ENCODE measurements at regions not wholly inside any gene's neighbourhood (a gene's known extent, or its start where the extent isn't known, plus 50 kb on each side); places are given as distances from the start of the nearest gene placed in this dataset.

DNA sequence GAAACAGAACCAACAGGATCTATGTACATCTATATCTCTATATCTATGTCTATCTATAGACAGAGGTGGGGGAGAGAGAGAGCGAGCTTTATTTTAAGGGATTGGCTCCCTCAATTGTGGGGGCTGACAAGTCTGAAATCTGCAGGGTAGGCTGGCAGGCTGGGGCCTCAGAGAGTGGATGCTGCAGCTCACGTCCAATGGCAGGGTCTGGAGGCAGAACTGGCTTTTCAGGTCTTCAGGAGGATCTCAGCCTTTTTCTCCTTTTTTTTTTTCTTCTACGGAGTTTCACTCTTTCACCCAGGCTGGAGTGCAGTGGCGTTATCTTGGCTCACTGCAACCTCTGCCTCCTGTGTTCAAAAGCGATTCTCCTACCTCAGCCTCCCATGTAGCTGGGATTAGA lies 77.2 kb downstream of the ARL4C start:
- Histone ChIP-seq H3K27me3 (no peaks in the 10 kb centered on the region), H3K27ac (no peak overlapping the region), H3K4me1 (no peaks in the 10 kb centered on the region), H3K4me3 (replicated peaks in 1 of 3) (no peak overlapping the region), H3K36me3 (no peaks in the 10 kb centered on the region), H3K9me3 (no peaks in the 10 kb centered on the region)
- no peak for DNase-seq
- TF ChIP-seq CTCF (IDR thresholded peaks at IDR 0.05) (no peak), POLR2A (IDR thresholded peaks at IDR 0.05) (no peak)
- intact Hi-C loops (cut with DNase I), result no loop called here
- WGBS, 2 donors, result 77 to 87% methylated on average over 5 of the region's 5 CpGs

- Histone ChIP-seq H3K9me3 (no peaks in the 10 kb centered on the region), H3K36me3 (no peaks in the 10 kb centered on the region), H3K4me3 (replicated peaks in 1 of 3) (no peak overlapping the region), H3K27me3 (no peaks in the 10 kb centered on the region), H3K27ac (no peak overlapping the region), H3K4me1 (no peaks in the 10 kb centered on the region)
- WGBS, 2 donors, result 85 to 91% methylated on average over 4 of the region's 4 CpGs
- DNase-seq, result no peak
- intact Hi-C loops (cut with DNase I), result no loop called here
- no peak for TF ChIP-seq CTCF (IDR thresholded peaks at IDR 0.05)
- TF ChIP-seq POLR2A (IDR thresholded peaks at IDR 0.05), result no peak
Observed at GRCh38 chr2:234415706-234416105, 81.2 kb downstream of the ARL4C start.

DNA sequence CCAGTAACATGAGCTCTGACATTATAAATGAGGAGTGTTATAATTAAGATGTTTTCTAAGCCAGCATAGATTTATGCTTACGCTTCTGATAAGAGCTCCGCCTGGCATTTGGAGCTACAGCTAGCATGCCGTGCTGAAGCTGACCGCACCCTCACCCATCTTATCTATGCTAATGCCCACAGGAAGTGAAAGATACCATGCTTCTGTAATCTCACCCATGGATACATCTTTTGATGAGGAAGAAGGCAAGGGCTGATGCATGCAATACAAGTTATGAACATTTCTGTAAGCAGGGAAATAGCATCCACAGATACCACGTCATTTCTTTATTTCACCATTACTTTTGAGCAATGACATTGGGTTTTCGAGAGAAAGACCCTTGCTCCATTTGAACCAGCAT lies 82.3 kb downstream of the ARL4C start:
- TF ChIP-seq POLR2A (IDR thresholded peaks at IDR 0.05) (no peak), CTCF (IDR thresholded peaks at IDR 0.05) (no peak)
- Histone ChIP-seq H3K27me3 (no peaks in the 10 kb centered on the region), H3K4me3 (replicated peaks in 1 of 3) (no peak overlapping the region), H3K9me3 (no peaks in the 10 kb centered on the region), H3K27ac (no peak overlapping the region), H3K36me3 (no peaks in the 10 kb centered on the region), H3K4me1 (no peaks in the 10 kb centered on the region)
- 88 to 91% methylated on average over 6 of the region's 6 CpGs for WGBS, 2 donors
- no peak for DNase-seq
- intact Hi-C loops (cut with DNase I), result no loop called here

- H3K9me3 ChIP-seq, result no peaks in the 10 kb centered on the region
- H3K27me3 ChIP-seq, result no peaks in the 10 kb centered on the region
- H3K4me3 ChIP-seq (replicated peaks in 1 of 3), result no peak overlapping the region
- no peak for DNase-seq
- no peak for TF ChIP-seq CTCF (IDR thresholded peaks at IDR 0.05)
- no peak for TF ChIP-seq POLR2A (IDR thresholded peaks at IDR 0.05)
- H3K4me1 ChIP-seq, result no peaks in the 10 kb centered on the region
- H3K36me3 ChIP-seq, result no peaks in the 10 kb centered on the region
- no peak overlapping the region for H3K27ac ChIP-seq
- WGBS, 2 donors, result 72 to 77% methylated on average over 7 of the region's 7 CpGs
- intact Hi-C loops (cut with DNase I), result no loop called here
Observed at GRCh38 chr2:234412726-234413125, 84.2 kb downstream of the ARL4C start.

DNA sequence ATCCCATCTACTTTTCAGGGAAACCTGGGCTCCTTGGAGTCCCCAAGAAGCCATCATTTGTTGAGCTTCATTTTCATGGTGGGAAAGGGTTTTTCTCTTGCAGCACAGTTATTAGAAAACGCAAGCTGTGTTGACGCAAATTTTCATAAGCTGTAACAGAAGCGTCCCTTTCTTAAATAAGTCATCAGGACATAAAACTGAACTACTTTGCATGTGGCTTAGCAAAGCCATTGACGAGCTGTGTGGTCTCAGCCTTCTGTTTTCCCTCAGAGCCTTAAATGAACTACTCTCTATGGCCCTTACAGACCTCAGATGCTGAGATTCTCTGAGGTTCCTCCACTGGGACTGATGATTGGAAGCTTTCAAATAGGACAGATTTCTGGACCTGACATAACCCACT lies 85.1 kb downstream of the ARL4C start:
- Histone ChIP-seq H3K27me3 (no peaks in the 10 kb centered on the region), H3K9me3 (no peaks in the 10 kb centered on the region), H3K36me3 (no peaks in the 10 kb centered on the region), H3K4me1 (no peaks in the 10 kb centered on the region), H3K27ac (no peak overlapping the region), H3K4me3 (replicated peaks in 1 of 3) (no peak overlapping the region)
- intact Hi-C loops (cut with DNase I), result no loop called here
- 91 to 94% methylated on average over 4 of the region's 4 CpGs for WGBS, 2 donors
- no peak for DNase-seq
- no peak for TF ChIP-seq POLR2A (IDR thresholded peaks at IDR 0.05)
- TF ChIP-seq CTCF (IDR thresholded peaks at IDR 0.05), result no peak

All from thyroid gland (tissue), 4 donors.